Loucy (cell line): ENCODE measurements at regions not wholly inside any gene's neighbourhood (a gene's known extent, or its start where the extent isn't known, plus 50 kb on each side); places are given as distances from the start of the nearest gene placed in this dataset.

Experiments used
- EZH2phosphoT487 ChIP-seq: fragments of 200-600 bp; IDR thresholded peaks from 2 replicates; pipeline ENCODE4 v1.6.1; 2018; ENCODE audit warnings: antibody characterized with exemption, mild to moderate bottlenecking, moderate library complexity, borderline replicate concordance
- TF ChIP-seq, protein P1 (sequence below): fragments of 200-600 bp; sonication (generic); conservative IDR thresholded peaks from 2 replicates; pipeline ENCODE4 v1.5.1; 2014; ENCODE audit warnings: mild to moderate bottlenecking, antibody characterized with exemption, low read length

DNA sequence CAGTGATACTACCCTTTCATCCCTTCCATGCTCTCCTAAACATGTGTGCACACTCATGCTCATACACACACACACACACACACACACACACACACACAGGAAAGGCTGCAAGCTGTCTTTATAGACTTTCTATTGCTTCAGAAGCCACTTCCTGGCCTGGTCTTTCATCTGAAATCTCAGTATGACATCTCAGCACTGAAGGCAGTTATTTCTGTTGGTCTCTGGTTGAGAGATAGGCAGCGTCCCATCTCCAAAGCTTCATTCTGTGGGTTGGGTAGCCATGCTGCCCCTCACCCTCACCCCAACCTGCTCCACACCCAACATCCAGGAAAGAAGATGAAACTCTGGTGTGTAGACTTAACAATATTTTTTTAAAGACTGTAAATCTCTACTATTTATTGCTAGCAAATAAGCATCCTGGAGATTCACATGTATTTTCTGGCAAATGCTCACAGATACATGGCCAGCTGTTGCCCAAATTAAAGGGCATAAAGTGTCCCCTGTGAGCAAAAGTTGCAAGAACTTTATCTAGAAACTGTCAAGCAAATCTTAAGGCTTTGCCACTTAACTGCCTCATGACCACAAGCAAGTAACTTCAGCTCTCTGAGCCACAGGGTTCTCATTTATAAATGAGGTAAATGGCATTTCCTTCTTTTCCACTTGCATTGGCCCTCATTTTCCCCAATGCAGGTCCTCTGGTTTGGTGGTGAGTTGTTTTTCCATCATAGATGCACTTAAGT, 189.8 kb upstream of the AFF2 start:
- TF ChIP-seq, protein P1, sequence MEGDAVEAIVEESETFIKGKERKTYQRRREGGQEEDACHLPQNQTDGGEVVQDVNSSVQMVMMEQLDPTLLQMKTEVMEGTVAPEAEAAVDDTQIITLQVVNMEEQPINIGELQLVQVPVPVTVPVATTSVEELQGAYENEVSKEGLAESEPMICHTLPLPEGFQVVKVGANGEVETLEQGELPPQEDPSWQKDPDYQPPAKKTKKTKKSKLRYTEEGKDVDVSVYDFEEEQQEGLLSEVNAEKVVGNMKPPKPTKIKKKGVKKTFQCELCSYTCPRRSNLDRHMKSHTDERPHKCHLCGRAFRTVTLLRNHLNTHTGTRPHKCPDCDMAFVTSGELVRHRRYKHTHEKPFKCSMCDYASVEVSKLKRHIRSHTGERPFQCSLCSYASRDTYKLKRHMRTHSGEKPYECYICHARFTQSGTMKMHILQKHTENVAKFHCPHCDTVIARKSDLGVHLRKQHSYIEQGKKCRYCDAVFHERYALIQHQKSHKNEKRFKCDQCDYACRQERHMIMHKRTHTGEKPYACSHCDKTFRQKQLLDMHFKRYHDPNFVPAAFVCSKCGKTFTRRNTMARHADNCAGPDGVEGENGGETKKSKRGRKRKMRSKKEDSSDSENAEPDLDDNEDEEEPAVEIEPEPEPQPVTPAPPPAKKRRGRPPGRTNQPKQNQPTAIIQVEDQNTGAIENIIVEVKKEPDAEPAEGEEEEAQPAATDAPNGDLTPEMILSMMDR: no peak
- TF ChIP-seq EZH2phosphoT487: no peak
